SK-N-SH (cell line): ENCODE measurements at regions not wholly inside any gene's neighbourhood (a gene's known extent, or its start where the extent isn't known, plus 50 kb on each side); places are given as distances from the start of the nearest gene placed in this dataset.

Experiments
- CTCF ChIA-PET: fragments of 300-600, 350-600 bp; formaldehyde crosslinking; extraction: SDS; loops from one replicate; lab custom pipeline; 2021; lab: Yijun Ruan, JAX
- POLR2A ChIA-PET: fragments of 350-600 bp; sonication (Branson Sonifier 250); formaldehyde crosslinking; extraction: SDS; loops from one replicate; lab custom pipeline; 2020; ENCODE audit warnings: antibody characterized with exemption, inconsistent platforms; lab: Yijun Ruan, JAX
- DNase-seq: peaks from one replicate; pipeline ENCODE4 v3.0.0; 2012
- H2AFZ ChIP-seq: fragments of 200-600 bp; sonication (generic); 2 replicates; pipeline ENCODE4 v1.8.1; 2016; ENCODE audit warnings: antibody characterized with exemption, mild to moderate bottlenecking, low read depth
- H3F3A ChIP-seq: fragments of 200-600 bp; sonication (generic); replicated peaks from 2 replicates; pipeline ENCODE3; 2016; ENCODE audit warnings: antibody characterized with exemption, mild to moderate bottlenecking; ENCODE audit not compliant: insufficient read depth
- H3K27ac ChIP-seq, 2 experiments: fragments of 200-500 bp in 1 of 2; fragments of 200-600 bp in 1 of 2; sonication (Bioruptor generic) in 1 of 2; sonication (generic), shearing (Covaris generic) in 1 of 2; 2 replicates each; pipeline versions ENCODE4 v1.5.1 to v1.6.1; 2014 to 2016; ENCODE audit warnings: low read depth in 2 of 2, inconsistent platforms in 1 of 2, low read length in 1 of 2, mild to moderate bottlenecking in 1 of 2, mixed read lengths in 1 of 2
- H3K27me3 ChIP-seq: fragments of 200-600 bp; sonication (generic), shearing (Covaris generic); 2 replicates; pipeline ENCODE4 v1.6.1; 2016; ENCODE audit warnings: mixed run types; ENCODE audit not compliant: insufficient read depth
- H3K36me3 ChIP-seq, 2 experiments: fragments of 200-500 bp in 1 of 2; fragments of 200-600 bp in 1 of 2; sonication (Bioruptor generic) in 1 of 2; sonication (generic) in 1 of 2; replicated peaks in 1 of 2; 2 replicates each; pipeline versions ENCODE3 to v1.5.1; 2014 to 2016; ENCODE audit warnings: low read length in 1 of 2, mild to moderate bottlenecking in 1 of 2; ENCODE audit not compliant: insufficient read depth in 2 of 2, control insufficient read depth in 1 of 2
- H3K4me1 ChIP-seq, 2 experiments: fragments of 200-500 bp in 1 of 2; fragments of 200-600 bp in 1 of 2; sonication (Bioruptor generic) in 1 of 2; sonication (generic), shearing (Covaris generic) in 1 of 2; 2 replicates each; pipeline versions ENCODE4 v1.5.1 to v1.6.1; 2014 to 2016; ENCODE audit warnings: low read depth in 1 of 2, low read length in 1 of 2, mixed run types in 1 of 2; ENCODE audit not compliant: insufficient read depth in 2 of 2, control insufficient read depth in 1 of 2
- H3K4me2 ChIP-seq: fragments of 200-600 bp; sonication (generic), shearing (Covaris generic); 2 replicates; pipeline ENCODE4 v1.6.1; 2017; ENCODE audit warnings: mixed run types
- H3K4me3 ChIP-seq, 2 experiments: fragments of 200-500 bp in 1 of 2; fragments of 200-600 bp in 1 of 2; sonication (Bioruptor generic) in 1 of 2; sonication (generic), shearing (Covaris generic) in 1 of 2; 2 replicates each; pipeline versions ENCODE4 v1.5.1 to v1.8.1; 2014 to 2016; ENCODE audit warnings: low read depth in 2 of 2, inconsistent platforms in 1 of 2, low read length in 1 of 2, mild to moderate bottlenecking in 1 of 2, mixed read lengths in 1 of 2, moderate library complexity in 1 of 2
- H3K79me2 ChIP-seq: fragments of 200-600 bp; sonication (generic); 2 replicates; pipeline ENCODE4 v1.8.1; 2017; ENCODE audit warnings: mild to moderate bottlenecking; ENCODE audit not compliant: insufficient read depth
- H3K9ac ChIP-seq: fragments of 200-600 bp; sonication (generic); 2 replicates; pipeline ENCODE4 v1.6.1; 2017; ENCODE audit warnings: mixed run types
- H3K9me2 ChIP-seq: fragments of 200-600 bp; sonication (generic); 2 replicates; pipeline ENCODE4 v1.6.1; 2017; ENCODE audit warnings: mixed run types
- H3K9me3 ChIP-seq: fragments of 200-600 bp; sonication (generic); 2 replicates; pipeline ENCODE4 v1.6.1; 2017; ENCODE audit warnings: mixed run types, mild to moderate bottlenecking, moderate library complexity
- H4K20me1 ChIP-seq: fragments of 200-600 bp; sonication (generic); 2 replicates; pipeline ENCODE4 v1.6.1; 2017; ENCODE audit warnings: mild to moderate bottlenecking, mixed run types; ENCODE audit not compliant: insufficient read depth
- ELF1 ChIP-seq: IDR thresholded peaks from 2 replicates; pipeline ENCODE4 v1.4.0; 2012
- EP300 ChIP-seq, 2 experiments: IDR thresholded peaks; 2 replicates each; pipeline versions ENCODE4 v1.4.0 to v1.6.1; 2012; ENCODE audit warnings: borderline replicate concordance in 1 of 2, low read depth in 1 of 2, low read length in 1 of 2
- EZH2phosphoT487 ChIP-seq: fragments of 200-600 bp; sonication (generic); IDR thresholded peaks from 2 replicates; pipeline ENCODE4 v1.6.1; 2017; ENCODE audit warnings: low read depth, mixed run types, mild to moderate bottlenecking, antibody characterized with exemption, moderate library complexity, borderline replicate concordance
- FOSL2 ChIP-seq: IDR thresholded peaks from 2 replicates; pipeline ENCODE4 v1.4.0; 2012; ENCODE audit warnings: low read depth, mild to moderate bottlenecking, moderate library complexity, borderline replicate concordance
- FOXJ3 ChIP-seq: sonication (generic); formaldehyde crosslinking; IDR thresholded peaks from 2 replicates; pipeline ENCODE4 v1.5.1; 2020; ENCODE audit warnings: mild to moderate bottlenecking, missing genetic modification reagents
- GATA2 ChIP-seq: sonication (generic); formaldehyde crosslinking; IDR thresholded peaks from 2 replicates; pipeline ENCODE4 v1.5.0; 2020; ENCODE audit warnings: mild to moderate bottlenecking, missing genetic modification reagents
- JUND ChIP-seq: IDR thresholded peaks from 2 replicates; pipeline ENCODE4 v1.4.0; 2012
- MXI1 ChIP-seq: IDR thresholded peaks from 2 replicates; pipeline ENCODE4 v1.6.1; 2012; ENCODE audit warnings: mild to moderate bottlenecking, low read depth, low read length, improper control_type of control experiment
- NRF1 ChIP-seq: IDR thresholded peaks from 2 replicates; pipeline ENCODE4 v1.6.1; 2012; ENCODE audit warnings: low read depth, mild to moderate bottlenecking, low read length
- RFX5 ChIP-seq: IDR thresholded peaks from 2 replicates; pipeline ENCODE4 v1.6.1; 2012; ENCODE audit warnings: mild to moderate bottlenecking, improper control_type of control experiment, low read length
- SIN3A ChIP-seq: IDR thresholded peaks from 2 replicates; pipeline ENCODE4 v1.6.1; 2012; ENCODE audit warnings: low read depth, mild to moderate bottlenecking, low read length, moderate library complexity, borderline replicate concordance
- TEAD4 ChIP-seq: IDR thresholded peaks from 2 replicates; pipeline ENCODE4 v1.4.0; 2012; ENCODE audit warnings: mild to moderate bottlenecking, borderline replicate concordance; ENCODE audit not compliant: insufficient read depth
- WGBS: methylation state at CpG from one replicate; pipeline ENCODE4 v1.1.6; 2017; ENCODE audit warnings: low lambda C conversion rate; 5-methylcytosine and 5-hydroxymethylcytosine counted together
- TF ChIP-seq, protein P1 (sequence below): IDR thresholded peaks from 2 replicates; pipeline ENCODE4; 2012
- TF ChIP-seq, protein P2 (sequence below): IDR thresholded peaks from 2 replicates; pipeline ENCODE4 v1.4.0; 2012; ENCODE audit warnings: low read depth, borderline replicate concordance
- TF ChIP-seq, protein P3 (sequence below): fragments of 150-350 bp; IDR thresholded peaks from 2 replicates; pipeline ENCODE4 v1.6.1; 2016; ENCODE audit warnings: mild to moderate bottlenecking, low read depth, low read length
- TF ChIP-seq, protein P4 (sequence below): fragments of 150-350 bp; IDR thresholded peaks from 2 replicates; pipeline ENCODE4 v1.6.1; 2017; ENCODE audit warnings: antibody characterized with exemption, low read length, low read depth, borderline replicate concordance
- TF ChIP-seq, protein P5 (sequence below): IDR thresholded peaks from 2 replicates; pipeline ENCODE4 v1.4.0; 2012; ENCODE audit warnings: low read depth, borderline replicate concordance

DNA sequence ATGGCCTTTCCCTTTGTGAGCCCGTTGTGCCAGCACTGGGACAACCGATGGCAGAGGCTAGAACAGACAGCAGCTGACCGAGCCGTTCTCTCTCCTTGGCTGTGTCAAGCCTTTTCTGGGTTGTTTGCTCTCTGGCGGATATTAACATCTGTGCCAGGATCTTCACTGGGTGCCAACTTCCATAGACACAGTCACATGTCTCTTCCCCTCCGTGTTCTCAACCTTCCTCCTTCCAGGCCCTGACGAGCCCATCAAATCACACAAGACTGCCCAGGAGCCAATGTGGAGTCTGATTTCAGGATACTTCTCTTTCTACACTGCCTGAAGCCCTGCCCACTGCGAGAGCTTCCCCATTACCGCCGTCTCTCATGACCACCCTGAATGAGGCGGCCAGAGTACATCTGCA is 111.0 kb upstream of the RALGAPA2 start:
- POLR2A ChIA-PET: interaction anchor here (0.5 kb wide), 1 partner anchor 26 kb away, joined by 3 read pairs; no protein-coding TSS in a partner anchor
- CTCF ChIA-PET: interaction anchor here (0.6 to 8.5 kb wide), 12 partner anchors 9 to 682 kb away, joined by 3 to 85 read pairs (median 4); no protein-coding TSS in a partner anchor
- H3K36me3 ChIP-seq: no peaks in the 10 kb centered on the region

More for the DNA sequence above, 111.0 kb upstream of the RALGAPA2 start:
- no peaks in the 10 kb centered on the region for H3K79me2 ChIP-seq
- no peak for TF ChIP-seq SIN3A
- no peak for TF ChIP-seq EP300 (IDR thresholded peaks at IDR 0.05; ENCODE audit: borderline replicate concordance in 1 of 2, low read depth in 1 of 2, low read length in 1 of 2)
- TF ChIP-seq FOXJ3 (CRISPR knock-in tag): no peak
- TF ChIP-seq GATA2 (CRISPR knock-in tag): no peak
- no peak for TF ChIP-seq EZH2phosphoT487
- TF ChIP-seq RFX5: no peak
- TF ChIP-seq, protein P1, sequence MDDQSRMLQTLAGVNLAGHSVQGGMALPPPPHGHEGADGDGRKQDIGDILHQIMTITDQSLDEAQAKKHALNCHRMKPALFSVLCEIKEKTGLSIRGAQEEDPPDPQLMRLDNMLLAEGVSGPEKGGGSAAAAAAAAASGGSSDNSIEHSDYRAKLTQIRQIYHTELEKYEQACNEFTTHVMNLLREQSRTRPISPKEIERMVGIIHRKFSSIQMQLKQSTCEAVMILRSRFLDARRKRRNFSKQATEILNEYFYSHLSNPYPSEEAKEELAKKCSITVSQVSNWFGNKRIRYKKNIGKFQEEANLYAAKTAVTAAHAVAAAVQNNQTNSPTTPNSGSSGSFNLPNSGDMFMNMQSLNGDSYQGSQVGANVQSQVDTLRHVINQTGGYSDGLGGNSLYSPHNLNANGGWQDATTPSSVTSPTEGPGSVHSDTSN: no peak
- TF ChIP-seq, protein P2, sequence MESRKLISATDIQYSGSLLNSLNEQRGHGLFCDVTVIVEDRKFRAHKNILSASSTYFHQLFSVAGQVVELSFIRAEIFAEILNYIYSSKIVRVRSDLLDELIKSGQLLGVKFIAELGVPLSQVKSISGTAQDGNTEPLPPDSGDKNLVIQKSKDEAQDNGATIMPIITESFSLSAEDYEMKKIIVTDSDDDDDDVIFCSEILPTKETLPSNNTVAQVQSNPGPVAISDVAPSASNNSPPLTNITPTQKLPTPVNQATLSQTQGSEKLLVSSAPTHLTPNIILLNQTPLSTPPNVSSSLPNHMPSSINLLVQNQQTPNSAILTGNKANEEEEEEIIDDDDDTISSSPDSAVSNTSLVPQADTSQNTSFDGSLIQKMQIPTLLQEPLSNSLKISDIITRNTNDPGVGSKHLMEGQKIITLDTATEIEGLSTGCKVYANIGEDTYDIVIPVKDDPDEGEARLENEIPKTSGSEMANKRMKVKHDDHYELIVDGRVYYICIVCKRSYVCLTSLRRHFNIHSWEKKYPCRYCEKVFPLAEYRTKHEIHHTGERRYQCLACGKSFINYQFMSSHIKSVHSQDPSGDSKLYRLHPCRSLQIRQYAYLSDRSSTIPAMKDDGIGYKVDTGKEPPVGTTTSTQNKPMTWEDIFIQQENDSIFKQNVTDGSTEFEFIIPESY: no peak
- TF ChIP-seq, protein P3, sequence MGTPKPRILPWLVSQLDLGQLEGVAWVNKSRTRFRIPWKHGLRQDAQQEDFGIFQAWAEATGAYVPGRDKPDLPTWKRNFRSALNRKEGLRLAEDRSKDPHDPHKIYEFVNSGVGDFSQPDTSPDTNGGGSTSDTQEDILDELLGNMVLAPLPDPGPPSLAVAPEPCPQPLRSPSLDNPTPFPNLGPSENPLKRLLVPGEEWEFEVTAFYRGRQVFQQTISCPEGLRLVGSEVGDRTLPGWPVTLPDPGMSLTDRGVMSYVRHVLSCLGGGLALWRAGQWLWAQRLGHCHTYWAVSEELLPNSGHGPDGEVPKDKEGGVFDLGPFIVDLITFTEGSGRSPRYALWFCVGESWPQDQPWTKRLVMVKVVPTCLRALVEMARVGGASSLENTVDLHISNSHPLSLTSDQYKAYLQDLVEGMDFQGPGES: no peak
- TF ChIP-seq, protein P4, sequence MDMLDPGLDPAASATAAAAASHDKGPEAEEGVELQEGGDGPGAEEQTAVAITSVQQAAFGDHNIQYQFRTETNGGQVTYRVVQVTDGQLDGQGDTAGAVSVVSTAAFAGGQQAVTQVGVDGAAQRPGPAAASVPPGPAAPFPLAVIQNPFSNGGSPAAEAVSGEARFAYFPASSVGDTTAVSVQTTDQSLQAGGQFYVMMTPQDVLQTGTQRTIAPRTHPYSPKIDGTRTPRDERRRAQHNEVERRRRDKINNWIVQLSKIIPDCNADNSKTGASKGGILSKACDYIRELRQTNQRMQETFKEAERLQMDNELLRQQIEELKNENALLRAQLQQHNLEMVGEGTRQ: no peak
- TF ChIP-seq ELF1: no peak
- TF ChIP-seq TEAD4: no peak
- no peak for TF ChIP-seq JUND
- TF ChIP-seq MXI1: no peak
- TF ChIP-seq NRF1: no peak
- TF ChIP-seq FOSL2: no peak
- TF ChIP-seq, protein P5, sequence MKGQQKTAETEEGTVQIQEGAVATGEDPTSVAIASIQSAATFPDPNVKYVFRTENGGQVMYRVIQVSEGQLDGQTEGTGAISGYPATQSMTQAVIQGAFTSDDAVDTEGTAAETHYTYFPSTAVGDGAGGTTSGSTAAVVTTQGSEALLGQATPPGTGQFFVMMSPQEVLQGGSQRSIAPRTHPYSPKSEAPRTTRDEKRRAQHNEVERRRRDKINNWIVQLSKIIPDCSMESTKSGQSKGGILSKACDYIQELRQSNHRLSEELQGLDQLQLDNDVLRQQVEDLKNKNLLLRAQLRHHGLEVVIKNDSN: no peak
- H3K4me1 ChIP-seq: no peaks in the 10 kb centered on the region
- DNase-seq: no peak
- H3K27me3 ChIP-seq: peaks cover 40% of the 10 kb centered on the region
- no peak overlapping the region for H3K9ac ChIP-seq
- no peak overlapping the region for H3K4me2 ChIP-seq
- no peak overlapping the region for H2AFZ ChIP-seq
- H4K20me1 ChIP-seq: no peaks in the 10 kb centered on the region
- H3K27ac ChIP-seq: no peak overlapping the region
- no peaks in the 10 kb centered on the region for H3K9me2 ChIP-seq
- no peaks in the 10 kb centered on the region for H3K9me3 ChIP-seq
- no peak overlapping the region for H3K4me3 ChIP-seq
- 16% methylated on average over 11 of the region's 11 CpGs for WGBS
- no peaks in the 10 kb centered on the region for H3F3A ChIP-seq
